K562 (cell line): ENCODE measurements at regions not wholly inside any gene's neighbourhood (a gene's known extent, or its start where the extent isn't known, plus 50 kb on each side); places are given as distances from the start of the nearest gene placed in this dataset.

Source experiments
- ATAC-seq: fragments of 200-7000 bp; cut with Tn5 transposase; 3 replicates; pipeline ENCODE4 v1.9.1; 2020; ENCODE audit warnings: moderate library complexity
- BruUV-seq: library from RNA; stranded (reverse); fragments of 400-500 nt; replicated peaks from 2 replicates; lab custom pipeline; 2021; lab: Mats Ljungman, UMichigan
- CTCF ChIA-PET: fragments of 300-600 bp; formaldehyde crosslinking; extraction: SDS; loops from one replicate; lab custom pipeline; 2021; ENCODE audit warnings: low intra/inter-chr PET ratio; lab: Yijun Ruan, JAX
- POLR2A ChIA-PET: fragments of 300-600, 350-650 bp; sonication (Branson Sonifier 250); formaldehyde crosslinking; extraction: SDS; loops from one replicate; lab custom pipeline; 2021; ENCODE audit warnings: antibody characterized with exemption, inconsistent platforms; lab: Yijun Ruan, JAX
- DNase-seq, 4 experiments: peaks; one replicate each; pipeline versions ENCODE4 v3.0.0 to v3.0.0-alpha.2; 2011 to 2018; ENCODE audit warnings: low spot score in 3 of 4, mixed read lengths in 3 of 4; ENCODE audit errors: extremely low read depth in 1 of 4
- FAIRE-seq: peaks from 2 replicates; lab custom pipeline; 2011; peaks lifted over from hg19 to GRCh38; lab: Jason Lieb, UNC
- H2AFZ ChIP-seq: 2 replicates; pipeline ENCODE4 v1.6.0; 2011; ENCODE audit warnings: low read depth, low read length, control low read depth, inconsistent platforms
- H3K27ac ChIP-seq: fragments of 200-600 bp; 3 replicates; pipeline ENCODE4 v1.8.0; 2011; ENCODE audit warnings: low read depth, mild to moderate bottlenecking, control low read depth, inconsistent platforms, low read length, moderate library complexity, mixed read lengths; ENCODE audit errors: extremely low read depth
- H3K27me3 ChIP-seq, 2 experiments: fragments of 300-600 bp in 1 of 2; 2 replicates in 1 of 2; 3 replicates in 1 of 2; pipeline versions ENCODE4 v1.6.0 to v1.8.0; 2011; ENCODE audit warnings: inconsistent platforms in 2 of 2, low read length in 2 of 2, mild to moderate bottlenecking in 1 of 2, mixed read lengths in 1 of 2, moderate library complexity in 1 of 2; ENCODE audit not compliant: control insufficient read depth in 2 of 2, insufficient read depth in 2 of 2
- H3K36me3 ChIP-seq: fragments of 300-600 bp; 3 replicates; pipeline ENCODE4 v1.8.0; 2011; ENCODE audit warnings: mild to moderate bottlenecking, low read length, inconsistent platforms; ENCODE audit not compliant: control insufficient read depth, insufficient read depth
- H3K4me1 ChIP-seq, 2 experiments: fragments of 200-600 bp in 1 of 2; replicated peaks in 1 of 2; 2 replicates in 1 of 2; 3 replicates in 1 of 2; pipeline versions ENCODE4 v1.5.1 to v1.8.0; 2011; ENCODE audit warnings: inconsistent platforms in 2 of 2, low read length in 2 of 2, mild to moderate bottlenecking in 1 of 2, mixed read lengths in 1 of 2, moderate library complexity in 1 of 2; ENCODE audit not compliant: control insufficient read depth in 2 of 2, insufficient read depth in 2 of 2
- H3K4me2 ChIP-seq: 2 replicates; pipeline ENCODE4 v1.6.1; 2011; ENCODE audit warnings: low read length, control low read depth, inconsistent platforms, mixed read lengths; ENCODE audit not compliant: insufficient read depth
- H3K4me3 ChIP-seq: fragments of 200-600 bp; sonication (generic), shearing (Covaris generic); 2 replicates; pipeline ENCODE4 v1.5.1; 2016; ENCODE audit warnings: control low read depth, inconsistent platforms
- H3K79me2 ChIP-seq: fragments of 200-600 bp; 3 replicates; pipeline ENCODE4 v1.8.0; 2011; ENCODE audit warnings: low read length, inconsistent platforms; ENCODE audit not compliant: control insufficient read depth, insufficient read depth
- H3K9ac ChIP-seq, 2 experiments: 2 replicates each; pipeline versions ENCODE4 v1.6.0 to v1.6.1; 2011; ENCODE audit warnings: low read depth in 2 of 2, low read length in 2 of 2, control low read depth in 1 of 2, inconsistent platforms in 1 of 2, mild to moderate bottlenecking in 1 of 2, mixed read lengths in 1 of 2; ENCODE audit not compliant: insufficient read depth in 1 of 2
- H3K9me1 ChIP-seq: one replicate; pipeline ENCODE4 v1.6.0; 2011; ENCODE audit warnings: inconsistent platforms, mild to moderate bottlenecking, low read length, moderate library complexity; ENCODE audit not compliant: control insufficient read depth, insufficient read depth
- H3K9me3 ChIP-seq: replicated peaks from 2 replicates; pipeline ENCODE4 v1.5.1; 2011; ENCODE audit warnings: low read depth, low read length, inconsistent platforms; ENCODE audit not compliant: control insufficient read depth, insufficient read depth
- H4K20me1 ChIP-seq: replicated peaks from 2 replicates; pipeline ENCODE4 v1.6.1; 2011; ENCODE audit warnings: low read length, inconsistent platforms, mixed read lengths; ENCODE audit not compliant: control insufficient read depth, insufficient read depth
- CAMTA2 ChIP-seq: fragments of 250-450 bp; sonication (Bioruptor Pico); conservative IDR thresholded peaks from 2 replicates; pipeline ENCODE4 v1.5.1; 2022
- FOS ChIP-seq: IDR thresholded peaks from 3 replicates; pipeline ENCODE4 v1.6.1; 2011; ENCODE audit not compliant: insufficient read length; ENCODE audit errors: extremely low read depth
- GTF2E2 ChIP-seq: fragments of 200-800 bp; sonication (Bioruptor generic); IDR thresholded peaks from 2 replicates; pipeline ENCODE4 v1.6.1; 2016; ENCODE audit warnings: missing genetic modification characterization, missing compliant biosample characterization
- HDAC2 ChIP-seq: fragments of 450-650 bp; IDR thresholded peaks from 2 replicates; pipeline ENCODE4 v1.6.1; 2016; ENCODE audit warnings: mild to moderate bottlenecking
- MIER1 ChIP-seq: fragments of 450-650 bp; IDR thresholded peaks from 2 replicates; pipeline ENCODE4 v1.6.1; 2016; ENCODE audit warnings: antibody characterized with exemption, mild to moderate bottlenecking, low read depth
- RFX7 ChIP-seq: fragments of 250-450 bp; sonication (Bioruptor Pico); IDR thresholded peaks from 2 replicates; pipeline ENCODE4 v1.5.1; 2021; ENCODE audit warnings: mild to moderate bottlenecking
- ZNF212 ChIP-seq: fragments of 450-650 bp; formaldehyde crosslinking; IDR thresholded peaks from 2 replicates; pipeline ENCODE4 v1.4.0; 2020; ENCODE audit warnings: mild to moderate bottlenecking
- ZNF583 ChIP-seq: fragments of 250-450 bp; sonication (Bioruptor Pico); IDR thresholded peaks from 2 replicates; pipeline ENCODE4 v1.4.0; 2020
- ZNF77 ChIP-seq: fragments of 250-450 bp; sonication (Bioruptor Pico); IDR thresholded peaks from 2 replicates; pipeline ENCODE4 v1.5.0; 2020
- WGBS: fragments of 100-300 bp; shearing (Covaris generic); methylation state at CpG from one replicate; pipeline ENCODE4 v1.1.6; 2016; ENCODE audit warnings: low coverage, mixed read lengths; ENCODE audit not compliant: insufficient coverage; ENCODE audit errors: missing lambda C conversion rate; 5-methylcytosine and 5-hydroxymethylcytosine counted together
- in situ Hi-C: fragments of 300-500 bp; cut with MboI; formaldehyde crosslinking; loops from 4 replicates; pipeline ENCODE4 v1.15.0; 2018; ENCODE audit warnings: inconsistent platforms, mixed read lengths
- intact Hi-C: fragments of 100-400 bp; cut with micrococcal nuclease; formaldehyde crosslinking; loops from 2 replicates; pipeline ENCODE4 v1.14.2; 2022
- TF ChIP-seq, protein P1 (sequence below): sonication (generic); formaldehyde crosslinking; IDR thresholded peaks from 2 replicates; pipeline ENCODE4 v1.8.1; 2023; ENCODE audit warnings: mild to moderate bottlenecking, missing genetic modification reagents
- TF ChIP-seq, protein P2 (sequence below), 2 experiments: fragments of 450-650 bp in 1 of 2; sonication (generic) in 1 of 2; formaldehyde crosslinking; conservative IDR thresholded peaks; 2 replicates each; pipeline versions ENCODE4 v1.4.0 to v1.8.1; 2020 to 2022; ENCODE audit warnings: mild to moderate bottlenecking in 1 of 2, missing genetic modification reagents in 1 of 2

DNA sequence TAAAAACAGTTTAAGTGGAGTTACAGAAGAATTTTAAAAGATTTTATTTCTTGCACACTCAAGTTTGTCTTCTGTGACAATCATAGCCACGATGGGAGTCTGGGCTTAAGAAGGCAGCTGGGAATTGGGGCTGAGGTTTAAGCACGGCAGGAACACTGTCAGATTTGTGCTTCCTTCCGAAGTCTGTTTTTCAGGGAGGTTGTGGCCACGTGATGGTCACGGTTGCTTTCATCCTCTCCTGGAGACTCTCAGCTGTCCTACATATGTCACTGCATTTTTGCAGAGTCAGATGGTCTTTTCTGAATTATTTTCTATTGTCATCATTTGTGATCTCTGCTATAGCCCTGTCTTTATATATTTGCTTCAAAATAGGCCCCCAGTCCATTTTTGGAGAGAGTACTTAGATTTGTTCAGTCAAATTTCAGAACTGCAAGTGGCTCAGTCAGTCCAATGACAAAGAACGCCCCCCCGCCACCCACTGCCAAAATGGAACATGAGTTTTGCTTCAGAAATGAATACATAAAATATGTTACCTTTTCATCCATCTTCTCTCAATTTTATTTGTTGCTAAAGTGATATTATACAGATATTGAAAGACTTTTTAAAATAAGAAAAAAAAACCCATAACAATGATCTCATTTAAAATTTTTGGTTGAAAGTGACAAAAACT is 111.8 kb upstream of the ZFP64 start:
- in situ Hi-C loops, result no loop called here

More for the DNA sequence above, 111.8 kb upstream of the ZFP64 start:
- H3K9me1 ChIP-seq, result no peaks in the 10 kb centered on the region
- no peak overlapping the region for H3K9ac ChIP-seq
- BruUV-seq, result no TSS peak
- ATAC-seq (no peak), DNase-seq (no peak), FAIRE-seq (no peak)
- POLR2A ChIA-PET, result no interaction called here
- H4K20me1 ChIP-seq, result no peaks in the 10 kb centered on the region
- no peak overlapping the region for H2AFZ ChIP-seq
- CTCF ChIA-PET, result no interaction called here
- 0 out of 5 replicates have a peak, but pooled peaks cover 0 to 4% of the 10 kb centered on the region in 2 experiments for H3K4me1 ChIP-seq
- H3K9me3 ChIP-seq, result no peaks in the 10 kb centered on the region
- WGBS, result 34% methylated on average over 7 of the region's 7 CpGs
- no peaks in the 10 kb centered on the region for H3K79me2 ChIP-seq
- no peak overlapping the region for H3K27ac ChIP-seq
- TF ChIP-seq, protein P1, sequence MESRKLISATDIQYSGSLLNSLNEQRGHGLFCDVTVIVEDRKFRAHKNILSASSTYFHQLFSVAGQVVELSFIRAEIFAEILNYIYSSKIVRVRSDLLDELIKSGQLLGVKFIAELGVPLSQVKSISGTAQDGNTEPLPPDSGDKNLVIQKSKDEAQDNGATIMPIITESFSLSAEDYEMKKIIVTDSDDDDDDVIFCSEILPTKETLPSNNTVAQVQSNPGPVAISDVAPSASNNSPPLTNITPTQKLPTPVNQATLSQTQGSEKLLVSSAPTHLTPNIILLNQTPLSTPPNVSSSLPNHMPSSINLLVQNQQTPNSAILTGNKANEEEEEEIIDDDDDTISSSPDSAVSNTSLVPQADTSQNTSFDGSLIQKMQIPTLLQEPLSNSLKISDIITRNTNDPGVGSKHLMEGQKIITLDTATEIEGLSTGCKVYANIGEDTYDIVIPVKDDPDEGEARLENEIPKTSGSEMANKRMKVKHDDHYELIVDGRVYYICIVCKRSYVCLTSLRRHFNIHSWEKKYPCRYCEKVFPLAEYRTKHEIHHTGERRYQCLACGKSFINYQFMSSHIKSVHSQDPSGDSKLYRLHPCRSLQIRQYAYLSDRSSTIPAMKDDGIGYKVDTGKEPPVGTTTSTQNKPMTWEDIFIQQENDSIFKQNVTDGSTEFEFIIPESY, result no peak
- TF ChIP-seq RFX7, result no peak
- no peak for TF ChIP-seq MIER1
- no peak for TF ChIP-seq CAMTA2 (CRISPR knock-in tag)
- TF ChIP-seq, protein P2, sequence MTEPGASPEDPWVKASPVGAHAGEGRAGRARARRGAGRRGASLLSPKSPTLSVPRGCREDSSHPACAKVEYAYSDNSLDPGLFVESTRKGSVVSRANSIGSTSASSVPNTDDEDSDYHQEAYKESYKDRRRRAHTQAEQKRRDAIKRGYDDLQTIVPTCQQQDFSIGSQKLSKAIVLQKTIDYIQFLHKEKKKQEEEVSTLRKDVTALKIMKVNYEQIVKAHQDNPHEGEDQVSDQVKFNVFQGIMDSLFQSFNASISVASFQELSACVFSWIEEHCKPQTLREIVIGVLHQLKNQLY (CRISPR knock-in tag; conservative IDR thresholded peaks at IDR 0.05), result no peak
- TF ChIP-seq ZNF583 (CRISPR knock-in tag), result no peak
- no peak for TF ChIP-seq ZNF77 (CRISPR knock-in tag)
- no peak for TF ChIP-seq ZNF212 (CRISPR knock-in tag)
- no peak for TF ChIP-seq HDAC2
- no peak for TF ChIP-seq FOS
- no peak for TF ChIP-seq GTF2E2 (tag)
- H3K4me3 ChIP-seq, result no peak overlapping the region
- no peak overlapping the region for H3K4me2 ChIP-seq
- no peaks in the 10 kb centered on the region for H3K36me3 ChIP-seq
- intact Hi-C loops, result no loop called here
- no peaks in the 10 kb centered on the region for H3K27me3 ChIP-seq
